CD4-positive, CD25-positive, alpha-beta regulatory T cell (primary cell): ENCODE measurements at regions not wholly inside any gene's neighbourhood (a gene's known extent, or its start where the extent isn't known, plus 50 kb on each side); places are given as distances from the start of the nearest gene placed in this dataset.

Source experiments
- ATAC-seq, 2 donors: fragments of 150-1000 bp; cut with Tn5 transposase; one replicate each; pipeline ENCODE4 v1.10.0; 2021; ENCODE audit warnings: low read depth in 2 of 2, moderate number of reproducible peaks in 2 of 2, moderate library complexity in 1 of 2
- DNase-seq, 3 donors: peaks; one replicate each; pipeline versions ENCODE4 v3.0.0 to v3.0.0-alpha.2; 2012 to 2022; ENCODE audit warnings: mixed read lengths in 1 of 3
- H3K27ac ChIP-seq: one replicate; pipeline ENCODE4 v1.7.0; 2013; ENCODE audit warnings: mild to moderate bottlenecking, low read length; ENCODE audit not compliant: insufficient read depth, poor library complexity, severe bottlenecking
- H3K27me3 ChIP-seq: one replicate; pipeline ENCODE4 v1.7.0; 2013; ENCODE audit warnings: low read length; ENCODE audit not compliant: control insufficient read depth, insufficient read depth
- H3K36me3 ChIP-seq: one replicate; pipeline ENCODE4 v1.7.0; 2013; ENCODE audit warnings: mild to moderate bottlenecking, low read length, moderate library complexity; ENCODE audit not compliant: control insufficient read depth, insufficient read depth
- H3K4me1 ChIP-seq: 2 replicates; pipeline ENCODE4 v1.7.0; 2013; ENCODE audit warnings: mild to moderate bottlenecking, low read length; ENCODE audit not compliant: insufficient read depth, control insufficient read depth, poor library complexity, severe bottlenecking
- H3K4me3 ChIP-seq: one replicate; pipeline ENCODE4 v1.7.0; 2013; ENCODE audit warnings: low read depth, mild to moderate bottlenecking, low read length, moderate library complexity
- H3K9me3 ChIP-seq, 2 experiments: 1 replicate in 1 of 2; 2 replicates in 1 of 2; pipeline ENCODE4 v1.7.0; 2013; ENCODE audit warnings: low read length in 2 of 2, mild to moderate bottlenecking in 1 of 2, moderate library complexity in 1 of 2; ENCODE audit not compliant: control insufficient read depth in 2 of 2
- H3K27ac Mint-ChIP-seq, 3 donors: one replicate each; pipeline ENCODE4 v1.8.0; 2020 to 2022; ENCODE audit warnings: mild to moderate bottlenecking in 3 of 3, mixed read lengths in 3 of 3, moderate library complexity in 2 of 3
- H3K27me3 Mint-ChIP-seq: one replicate; pipeline ENCODE4 v1.8.0; 2022; ENCODE audit warnings: mild to moderate bottlenecking, mixed read lengths
- H3K36me3 Mint-ChIP-seq: one replicate; pipeline ENCODE4 v1.8.0; 2020; ENCODE audit warnings: mixed read lengths
- H3K4me1 Mint-ChIP-seq, 4 donors: one replicate each; pipeline ENCODE4 v1.8.0; 2020 to 2022; ENCODE audit warnings: mixed read lengths in 4 of 4, mild to moderate bottlenecking in 1 of 4
- H3K4me3 Mint-ChIP-seq, 4 donors: one replicate each; pipeline ENCODE4 v1.8.0; 2020 to 2022; ENCODE audit warnings: mild to moderate bottlenecking in 4 of 4, mixed read lengths in 4 of 4, moderate library complexity in 3 of 4
- H3K9me3 Mint-ChIP-seq, 7 donors: one replicate each; pipeline ENCODE4 v1.8.0; 2020 to 2022; ENCODE audit warnings: mixed read lengths in 7 of 7, mild to moderate bottlenecking in 3 of 7, moderate library complexity in 2 of 7

DNA sequence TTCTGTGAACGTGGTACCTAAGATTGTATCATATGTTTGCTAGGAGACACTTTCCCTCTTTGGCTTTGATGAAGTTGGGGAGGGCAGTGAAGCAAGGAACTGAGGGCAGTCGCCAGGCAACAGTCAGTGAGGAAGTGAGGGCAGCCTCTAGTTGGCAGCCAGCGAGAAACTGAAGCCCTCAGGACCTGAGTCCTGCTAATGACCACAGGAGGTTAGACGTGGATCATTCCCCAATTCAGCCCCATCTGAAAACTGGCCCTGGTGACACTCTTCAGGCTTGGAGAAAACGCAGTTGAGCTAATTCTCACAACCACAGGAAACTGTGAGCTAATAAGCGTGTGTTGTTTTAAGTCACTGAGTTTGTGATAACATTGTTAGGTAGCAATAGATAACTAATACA lies 84.5 kb upstream of the REG3G start:
- no peaks in the 10 kb centered on the region for H3K36me3 Mint-ChIP-seq
- H3K27me3 Mint-ChIP-seq, result no peaks in the 10 kb centered on the region
- H3K4me3 Mint-ChIP-seq, result no peak overlapping the region
- peaks cover 0 to 8% (median 4%) of the 10 kb centered on the region in 7 donors for H3K9me3 Mint-ChIP-seq
- Histone ChIP-seq H3K27ac (no peak overlapping the region), H3K9me3 (peaks cover 0 to 6% of the 10 kb centered on the region in 2 experiments), H3K27me3 (no peaks in the 10 kb centered on the region), H3K4me1 (no peaks in the 10 kb centered on the region), H3K36me3 (no peaks in the 10 kb centered on the region), H3K4me3 (no peak overlapping the region)
- H3K4me1 Mint-ChIP-seq, result no peaks in the 10 kb centered on the region
- no peak for ATAC-seq
- no peak overlapping the region for H3K27ac Mint-ChIP-seq
- no peak for DNase-seq

DNA sequence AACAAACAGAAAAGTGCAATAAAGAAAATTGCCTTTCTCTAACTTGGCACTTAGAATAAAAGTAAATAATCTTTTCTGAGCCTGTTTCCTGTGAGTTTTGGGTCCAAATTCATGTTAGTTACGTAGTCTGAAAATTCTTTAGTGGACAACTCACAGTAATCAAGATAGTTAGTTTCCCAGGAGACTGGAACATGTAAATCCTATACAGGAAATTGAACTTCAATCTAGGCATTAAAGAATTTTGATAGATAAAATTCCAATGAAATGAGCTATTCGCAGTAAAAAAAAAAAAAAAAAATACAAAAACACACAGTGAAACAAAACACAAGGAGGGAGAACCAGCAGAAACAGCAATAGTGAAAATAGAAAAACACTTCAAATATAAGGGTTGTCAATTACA lies 83.8 kb upstream of the REG3G start:
- H3K36me3 ChIP-seq, result no peaks in the 10 kb centered on the region
- H3K9me3 ChIP-seq, result peaks cover 0 to 6% of the 10 kb centered on the region in 2 experiments
- no peaks in the 10 kb centered on the region for H3K27me3 Mint-ChIP-seq
- no peak overlapping the region for H3K27ac Mint-ChIP-seq
- H3K27ac ChIP-seq, result no peak overlapping the region
- ATAC-seq, result no peak
- no peaks in the 10 kb centered on the region for H3K4me1 Mint-ChIP-seq
- no peaks in the 10 kb centered on the region for H3K27me3 ChIP-seq
- H3K4me3 Mint-ChIP-seq, result no peak overlapping the region
- peaks cover 0 to 8% (median 3%) of the 10 kb centered on the region in 7 donors for H3K9me3 Mint-ChIP-seq
- H3K4me3 ChIP-seq, result no peak overlapping the region
- no peaks in the 10 kb centered on the region for H3K4me1 ChIP-seq
- H3K36me3 Mint-ChIP-seq, result no peaks in the 10 kb centered on the region
- DNase-seq, result no peak

DNA sequence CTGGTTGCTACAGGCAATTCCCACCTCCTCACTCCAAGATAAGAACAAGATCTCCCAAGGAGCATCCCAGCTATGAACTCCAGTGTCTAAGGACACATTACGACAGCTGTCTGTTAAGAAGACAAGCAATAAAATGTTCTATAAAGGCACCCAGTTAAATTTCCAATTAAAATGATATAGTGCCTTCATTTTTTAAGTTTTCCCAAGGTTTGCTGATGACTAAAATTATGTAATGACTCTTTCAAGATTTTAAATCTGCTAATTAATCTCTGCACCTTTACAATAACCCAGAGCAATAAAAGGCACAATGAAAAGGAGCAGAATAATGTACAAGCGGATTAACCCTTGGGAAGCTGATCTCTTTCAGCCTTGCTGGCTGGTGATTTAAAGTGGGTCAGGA lies 61.6 kb upstream of the REG3G start:
- H3K27ac ChIP-seq, result no peak overlapping the region
- no peaks in the 10 kb centered on the region for H3K27me3 ChIP-seq
- H3K4me1 ChIP-seq, result no peaks in the 10 kb centered on the region
- Mint-ChIP-seq H3K36me3 (no peaks in the 10 kb centered on the region), H3K27me3 (no peaks in the 10 kb centered on the region), H3K4me1 (no peaks in the 10 kb centered on the region), H3K4me3 (no peak overlapping the region), H3K9me3 (peaks cover 0 to 20% (median 5%) of the 10 kb centered on the region in 7 donors), H3K27ac (no peak overlapping the region)
- DNase-seq (no peak), ATAC-seq (no peak)
- no peak overlapping the region for H3K4me3 ChIP-seq
- H3K36me3 ChIP-seq, result no peaks in the 10 kb centered on the region
- H3K9me3 ChIP-seq, result no peaks in the 10 kb centered on the region

- H3K27me3 Mint-ChIP-seq, result no peaks in the 10 kb centered on the region
- no peaks in the 10 kb centered on the region for H3K36me3 Mint-ChIP-seq
- DNase-seq, result no peak
- H3K4me3 Mint-ChIP-seq, result no peak overlapping the region
- Histone ChIP-seq H3K9me3 (peaks cover 0 to 2% of the 10 kb centered on the region in 2 experiments), H3K4me1 (no peaks in the 10 kb centered on the region), H3K27me3 (no peaks in the 10 kb centered on the region), H3K4me3 (no peak overlapping the region), H3K36me3 (no peaks in the 10 kb centered on the region), H3K27ac (no peak overlapping the region)
- no peaks in the 10 kb centered on the region for H3K4me1 Mint-ChIP-seq
- peaks cover 0 to 15% (median 5%) of the 10 kb centered on the region in 7 donors for H3K9me3 Mint-ChIP-seq
- no peak for ATAC-seq
- H3K27ac Mint-ChIP-seq, result no peak overlapping the region
Observed at GRCh38 chr2:78967294-78967693, 58.2 kb upstream of the REG3G start.

GRCh38 chr2:78973630-78974029 lies 51.9 kb upstream of the REG3G start:
- H3K4me3 ChIP-seq, result no peak overlapping the region
- Mint-ChIP-seq H3K27ac (no peak overlapping the region), H3K27me3 (no peaks in the 10 kb centered on the region), H3K4me1 (no peaks in the 10 kb centered on the region), H3K36me3 (no peaks in the 10 kb centered on the region), H3K9me3 (peaks cover 0 to 13% (median 8%) of the 10 kb centered on the region in 7 donors), H3K4me3 (no peak overlapping the region)
- H3K9me3 ChIP-seq, result peaks cover 0 to 2% of the 10 kb centered on the region in 2 experiments
- ATAC-seq (no peak), DNase-seq (no peak)
- no peak overlapping the region for H3K27ac ChIP-seq
- H3K36me3 ChIP-seq, result no peaks in the 10 kb centered on the region
- no peaks in the 10 kb centered on the region for H3K4me1 ChIP-seq
- H3K27me3 ChIP-seq, result no peaks in the 10 kb centered on the region
